Inflammatory macrophage (primary cell): ENCODE measurements at regions not wholly inside any gene's neighbourhood (a gene's known extent, or its start where the extent isn't known, plus 50 kb on each side); places are given as distances from the start of the nearest gene placed in this dataset.

Experiments
- DNase-seq, 2 donors: peaks; one replicate each; pipeline ENCODE4 v3.0.0-alpha.2; 2020 to 2022

GRCh38 chr13:97639236-97639635 lies 205.3 kb downstream of the RAP2A start:
- DNase-seq: no peak

GRCh38 chr13:97640268-97640667 lies 206.3 kb downstream of the RAP2A start:
- DNase-seq: no peak

GRCh38 chr13:97648171-97648880 lies 214.4 kb downstream of the RAP2A start:
- DNase-seq: no peak

- no peak for DNase-seq
These were observed 214.9 kb downstream of the RAP2A start for GRCh38 chr13:97648881-97649224.

- no peak for DNase-seq
These were observed 219.6 kb downstream of the RAP2A start for GRCh38 chr13:97653443-97654140.

- DNase-seq: no peak
These were observed 220.3 kb downstream of the RAP2A start for GRCh38 chr13:97654236-97654635.

GRCh38 chr13:97658556-97658955 lies 224.6 kb downstream of the RAP2A start:
- DNase-seq: no peak

- DNase-seq: no peak
These were observed 225.6 kb downstream of the RAP2A start for GRCh38 chr13:97659602-97660001.

GRCh38 chr13:97660594-97661260 lies 226.8 kb downstream of the RAP2A start:
- no peak for DNase-seq

- no peak for DNase-seq
These were observed 252.6 kb downstream of the RAP2A start for GRCh38 chr13:97686594-97686993.

GRCh38 chr13:97692628-97693027 lies 258.7 kb downstream of the RAP2A start:
- no peak for DNase-seq

- DNase-seq: no peak
These were observed 257.8 kb upstream of the IPO5 start for GRCh38 chr13:97695684-97696083.

- no peak for DNase-seq
These were observed 256.6 kb upstream of the IPO5 start for GRCh38 chr13:97696921-97697320.

- DNase-seq: no peak
These were observed 253.1 kb upstream of the IPO5 start for GRCh38 chr13:97700306-97700848.

GRCh38 chr13:97702614-97703013 lies 250.9 kb upstream of the IPO5 start:
- no peak for DNase-seq

- no peak for DNase-seq
These were observed 242.7 kb upstream of the IPO5 start for GRCh38 chr13:97710797-97711196.

GRCh38 chr13:97712770-97713169 lies 240.7 kb upstream of the IPO5 start:
- DNase-seq: no peak

GRCh38 chr13:97715763-97716162 lies 237.7 kb upstream of the IPO5 start:
- no peak for DNase-seq

- no peak for DNase-seq
These were observed 236.7 kb upstream of the IPO5 start for GRCh38 chr13:97716746-97717145.

GRCh38 chr13:97719736-97720135 lies 233.7 kb upstream of the IPO5 start:
- DNase-seq: no peak

GRCh38 chr13:97720896-97721295 lies 232.6 kb upstream of the IPO5 start:
- no peak for DNase-seq

- DNase-seq: no peak
These were observed 229.8 kb upstream of the IPO5 start for GRCh38 chr13:97723655-97724054.

GRCh38 chr13:97724450-97724849 lies 229.0 kb upstream of the IPO5 start:
- no peak for DNase-seq
